Choroid plexus epithelial cell (primary cell): ENCODE measurements at regions not wholly inside any gene's neighbourhood (a gene's known extent, or its start where the extent isn't known, plus 50 kb on each side); places are given as distances from the start of the nearest gene placed in this dataset.
A peak's percentile ranks its signal among the peaks of the same experiment; 100 is the strongest.

Experiments
- DNase-seq: peaks from one replicate; pipeline ENCODE4 v3.0.0-alpha.2; 2010; ENCODE audit warnings: low read depth
- H3K4me3 ChIP-seq: 2 replicates; pipeline ENCODE4 v1.5.1; 2011; ENCODE audit warnings: low read depth, mild to moderate bottlenecking, control low read depth, low read length, moderate library complexity
- CTCF ChIP-seq: conservative IDR thresholded peaks from 2 replicates; pipeline ENCODE4 v1.5.1; 2011; ENCODE audit warnings: low read depth, mild to moderate bottlenecking, control low read depth, inconsistent platforms, low read length, moderate library complexity

GRCh38 chr12:84706374-84706773 is 206.2 kb downstream of the SLC6A15 start:
- no peak overlapping the region for H3K4me3 ChIP-seq
- no peak for TF ChIP-seq CTCF
- no peak for DNase-seq

GRCh38 chr12:84704856-84705255 is 207.7 kb downstream of the SLC6A15 start:
- no peak for DNase-seq
- no peak for TF ChIP-seq CTCF
- H3K4me3 ChIP-seq: no peak overlapping the region

DNA sequence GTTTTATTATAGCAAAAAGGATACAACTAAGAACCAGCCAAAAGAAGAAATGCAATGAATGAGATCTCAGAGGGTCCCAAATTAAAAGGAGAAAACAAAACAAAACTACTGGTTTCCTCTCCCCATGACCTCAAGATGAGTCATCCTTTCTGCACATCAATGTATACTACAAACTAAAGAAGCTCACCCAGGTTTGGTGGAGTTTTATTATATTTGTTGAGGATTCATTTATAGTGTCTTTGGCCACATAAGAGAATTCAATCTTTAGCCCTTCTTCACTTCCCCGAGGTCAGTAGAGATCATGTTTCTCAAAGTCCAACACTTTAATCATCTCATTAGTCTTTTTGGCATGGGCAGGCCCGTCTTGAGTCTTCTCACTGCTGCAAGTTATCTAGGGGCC is 210.6 kb downstream of the SLC6A15 start:
- DNase-seq: peak; percentile 17
- no peak overlapping the region for H3K4me3 ChIP-seq
- no peak for TF ChIP-seq CTCF

- no peak overlapping the region for H3K4me3 ChIP-seq
- peak; percentile 24 for DNase-seq
- TF ChIP-seq CTCF: no peak
These were observed 211.6 kb downstream of the SLC6A15 start for GRCh38 chr12:84701041-84701440.

- no peak overlapping the region for H3K4me3 ChIP-seq
- no peak for DNase-seq
- no peak for TF ChIP-seq CTCF
These were observed 213.8 kb downstream of the SLC6A15 start for GRCh38 chr12:84698576-84699333.

GRCh38 chr12:84696908-84697540 is 215.6 kb downstream of the SLC6A15 start:
- no peak overlapping the region for H3K4me3 ChIP-seq
- TF ChIP-seq CTCF: no peak
- DNase-seq: no peak

- H3K4me3 ChIP-seq: no peak overlapping the region
- no peak for DNase-seq
- TF ChIP-seq CTCF: no peak
These were observed 216.3 kb downstream of the SLC6A15 start for GRCh38 chr12:84696281-84696680.
